PC-9 (cell line): ENCODE measurements at regions not wholly inside any gene's neighbourhood (a gene's known extent, or its start where the extent isn't known, plus 50 kb on each side); places are given as distances from the start of the nearest gene placed in this dataset.
A peak's percentile ranks its signal among the peaks of the same experiment; 100 is the strongest.

Source experiments
- BruUV-seq: library from RNA; stranded (reverse); fragments of 400-500 nt; replicated peaks from 2 replicates; lab custom pipeline; 2021; lab: Mats Ljungman, UMichigan
- CTCF ChIA-PET: fragments of 300-600 bp; sonication (Branson Sonifier 250); formaldehyde crosslinking; loops from one replicate; lab custom pipeline; 2022; ENCODE audit warnings: antibody characterized with exemption; lab: Charles Lee
- POLR2A ChIA-PET: fragments of 300-600 bp; sonication (Branson Sonifier 250); formaldehyde crosslinking; loops from one replicate; lab custom pipeline; 2022; ENCODE audit warnings: antibody characterized with exemption; ENCODE audit not compliant: unreplicated experiment; lab: Charles Lee
- DNase-seq, 2 experiments: peaks; one replicate each; pipeline versions ENCODE4 v3.0.0 to v3.0.0-alpha.2; 2015 to 2022; ENCODE audit warnings: mixed read lengths in 1 of 2
- H2AFZ ChIP-seq: fragments of 200-600 bp; sonication (generic); 2 replicates; pipeline ENCODE4 v1.8.1; 2017; ENCODE audit warnings: antibody characterized with exemption
- H3F3A ChIP-seq: fragments of 200-600 bp; sonication (generic); 2 replicates; pipeline ENCODE4 v1.8.1; 2017; ENCODE audit warnings: antibody characterized with exemption, mild to moderate bottlenecking, low read depth; ENCODE audit not compliant: insufficient read depth
- H3K27ac ChIP-seq: fragments of 200-600 bp; sonication (generic); 2 replicates; pipeline ENCODE4 v1.6.1; 2016; ENCODE audit warnings: mixed run types
- H3K27me3 ChIP-seq: fragments of 200-600 bp; sonication (generic); 2 replicates; pipeline ENCODE4 v1.6.1; 2016; ENCODE audit warnings: low read depth, mixed run types; ENCODE audit not compliant: insufficient read depth
- H3K36me3 ChIP-seq: fragments of 200-600 bp; sonication (generic); 2 replicates; pipeline ENCODE4 v1.6.1; 2016; ENCODE audit warnings: low read depth, mixed run types
- H3K4me1 ChIP-seq: fragments of 200-600 bp; sonication (generic); replicated peaks from 2 replicates; pipeline ENCODE4 v1.6.1; 2016; ENCODE audit warnings: mixed run types; ENCODE audit not compliant: insufficient read depth
- H3K4me2 ChIP-seq: fragments of 200-600 bp; sonication (generic); 2 replicates; pipeline ENCODE4 v1.6.1; 2017; ENCODE audit warnings: mixed run types
- H3K4me3 ChIP-seq: fragments of 200-600 bp; sonication (generic); 2 replicates; pipeline ENCODE4 v1.6.1; 2016; ENCODE audit warnings: mixed run types
- H3K79me2 ChIP-seq: fragments of 200-600 bp; sonication (generic); 2 replicates; pipeline ENCODE4 v1.6.1; 2017; ENCODE audit warnings: low read depth, mixed run types
- H3K9me2 ChIP-seq: fragments of 200-600 bp; sonication (generic); 2 replicates; pipeline ENCODE4 v1.8.1; 2017; ENCODE audit warnings: mild to moderate bottlenecking; ENCODE audit not compliant: insufficient read depth
- H3K9me3 ChIP-seq: fragments of 200-600 bp; sonication (generic); 2 replicates; pipeline ENCODE4 v1.8.1; 2016; ENCODE audit warnings: low read depth; ENCODE audit not compliant: insufficient read depth
- H4K20me1 ChIP-seq: fragments of 200-600 bp; sonication (generic); 2 replicates; pipeline ENCODE4 v1.8.1; 2017; ENCODE audit not compliant: insufficient read depth
- EZH2 ChIP-seq: fragments of 200-600 bp; sonication (generic); IDR thresholded peaks from 2 replicates; pipeline ENCODE4 v1.8.0; 2017; ENCODE audit warnings: antibody characterized with exemption, low read depth
- intact Hi-C: fragments of 100-400 bp; cut with micrococcal nuclease; formaldehyde crosslinking; loops from one replicate; pipeline ENCODE4 v1.10.0; 2022; ENCODE audit not compliant: unreplicated experiment
- TF ChIP-seq, protein P1 (sequence below): fragments of 200-600 bp; sonication (generic); conservative IDR thresholded peaks from 2 replicates; pipeline ENCODE4 v1.6.1; 2017; ENCODE audit warnings: mixed run types, antibody characterized with exemption, mild to moderate bottlenecking, moderate library complexity

DNA sequence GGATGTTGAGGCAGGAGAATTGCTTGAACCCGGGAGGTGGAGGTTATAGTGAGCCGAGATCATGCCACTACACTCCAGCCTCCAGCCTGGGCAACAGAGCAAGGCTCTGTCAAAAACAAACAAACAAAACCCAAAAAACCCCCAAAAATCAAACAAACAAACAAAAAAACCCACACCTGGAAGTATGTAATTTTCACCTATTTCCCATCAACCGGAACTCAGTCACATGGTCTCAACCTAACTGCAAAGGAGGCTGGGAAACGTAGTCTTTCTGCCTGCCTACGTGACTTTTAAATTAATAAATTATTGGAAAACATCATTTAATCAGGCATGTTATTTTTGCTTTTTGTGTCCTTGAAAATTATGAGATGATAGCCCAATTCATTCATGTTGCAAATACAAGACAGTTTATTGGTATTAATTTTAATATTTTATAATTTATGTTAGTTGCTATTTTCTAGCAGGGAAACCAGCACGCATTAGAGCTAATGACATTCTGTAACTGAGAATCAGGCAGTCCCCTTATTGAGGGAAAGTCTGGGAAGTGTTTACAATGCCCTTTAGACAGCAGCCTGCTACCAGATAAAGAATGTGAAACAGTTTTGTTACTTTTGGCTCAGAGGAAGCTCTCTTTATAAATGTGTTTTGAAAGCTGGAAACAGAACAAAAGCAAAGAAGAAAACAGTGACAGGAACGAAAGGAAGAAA, 110.3 kb downstream of the NXNL2 start:
- H3K4me1 ChIP-seq = no peaks in the 10 kb centered on the region
- no peaks in the 10 kb centered on the region for H3K79me2 ChIP-seq
- H3K27ac ChIP-seq = no peak overlapping the region
- ChIA-PET POLR2A (no interaction called here), CTCF (no interaction called here)
- DNase-seq = no peak
- H3K4me2 ChIP-seq = peak overlapping the region; percentile 57
- H2AFZ ChIP-seq = peak overlapping the region; percentile 79
- intact Hi-C loops = no loop called here
- H3K36me3 ChIP-seq = no peaks in the 10 kb centered on the region
- H3K4me3 ChIP-seq = peak overlapping the region; percentile 46; the same call in 1 of the 2 replicates
- no peaks in the 10 kb centered on the region for H3F3A ChIP-seq
- no TSS peak for BruUV-seq
- TF ChIP-seq, protein P1, sequence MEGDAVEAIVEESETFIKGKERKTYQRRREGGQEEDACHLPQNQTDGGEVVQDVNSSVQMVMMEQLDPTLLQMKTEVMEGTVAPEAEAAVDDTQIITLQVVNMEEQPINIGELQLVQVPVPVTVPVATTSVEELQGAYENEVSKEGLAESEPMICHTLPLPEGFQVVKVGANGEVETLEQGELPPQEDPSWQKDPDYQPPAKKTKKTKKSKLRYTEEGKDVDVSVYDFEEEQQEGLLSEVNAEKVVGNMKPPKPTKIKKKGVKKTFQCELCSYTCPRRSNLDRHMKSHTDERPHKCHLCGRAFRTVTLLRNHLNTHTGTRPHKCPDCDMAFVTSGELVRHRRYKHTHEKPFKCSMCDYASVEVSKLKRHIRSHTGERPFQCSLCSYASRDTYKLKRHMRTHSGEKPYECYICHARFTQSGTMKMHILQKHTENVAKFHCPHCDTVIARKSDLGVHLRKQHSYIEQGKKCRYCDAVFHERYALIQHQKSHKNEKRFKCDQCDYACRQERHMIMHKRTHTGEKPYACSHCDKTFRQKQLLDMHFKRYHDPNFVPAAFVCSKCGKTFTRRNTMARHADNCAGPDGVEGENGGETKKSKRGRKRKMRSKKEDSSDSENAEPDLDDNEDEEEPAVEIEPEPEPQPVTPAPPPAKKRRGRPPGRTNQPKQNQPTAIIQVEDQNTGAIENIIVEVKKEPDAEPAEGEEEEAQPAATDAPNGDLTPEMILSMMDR = no peak
- TF ChIP-seq EZH2 = no peak
- no peaks in the 10 kb centered on the region for H4K20me1 ChIP-seq
- no peaks in the 10 kb centered on the region for H3K27me3 ChIP-seq
- H3K9me3 ChIP-seq = no peaks in the 10 kb centered on the region
- no peaks in the 10 kb centered on the region for H3K9me2 ChIP-seq

DNA sequence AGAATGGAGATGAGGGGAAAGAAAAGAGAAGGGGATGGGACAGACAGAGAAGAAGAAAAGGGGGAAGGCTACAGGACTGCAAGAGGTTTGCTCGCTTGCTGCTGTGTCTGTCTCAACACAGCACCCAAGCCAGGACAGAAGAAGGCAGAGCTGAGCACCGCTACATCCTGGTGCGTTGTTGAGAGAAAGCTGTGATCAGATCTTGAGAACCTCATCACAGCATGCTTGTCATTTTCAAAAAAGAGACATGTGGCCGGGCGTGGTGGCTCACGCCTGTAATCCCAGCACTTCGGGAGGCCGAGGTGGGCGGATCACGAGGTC, 110.9 kb downstream of the NXNL2 start:
- H3K4me1 ChIP-seq = no peaks in the 10 kb centered on the region
- H3K27ac ChIP-seq = no peak overlapping the region
- H4K20me1 ChIP-seq = no peaks in the 10 kb centered on the region
- CTCF ChIA-PET = no interaction called here
- intact Hi-C loops = no loop called here
- H3K9me2 ChIP-seq = no peaks in the 10 kb centered on the region
- no peak overlapping the region for H3K4me3 ChIP-seq
- no peak overlapping the region for H3K4me2 ChIP-seq
- no TSS peak for BruUV-seq
- no peak overlapping the region for H2AFZ ChIP-seq
- H3K79me2 ChIP-seq = no peaks in the 10 kb centered on the region
- no peak for DNase-seq
- POLR2A ChIA-PET = no interaction called here
- no peak for TF ChIP-seq EZH2
- TF ChIP-seq, protein P1 = no peak
- H3F3A ChIP-seq = no peaks in the 10 kb centered on the region
- no peaks in the 10 kb centered on the region for H3K9me3 ChIP-seq
- H3K27me3 ChIP-seq = no peaks in the 10 kb centered on the region
- H3K36me3 ChIP-seq = no peaks in the 10 kb centered on the region

DNA sequence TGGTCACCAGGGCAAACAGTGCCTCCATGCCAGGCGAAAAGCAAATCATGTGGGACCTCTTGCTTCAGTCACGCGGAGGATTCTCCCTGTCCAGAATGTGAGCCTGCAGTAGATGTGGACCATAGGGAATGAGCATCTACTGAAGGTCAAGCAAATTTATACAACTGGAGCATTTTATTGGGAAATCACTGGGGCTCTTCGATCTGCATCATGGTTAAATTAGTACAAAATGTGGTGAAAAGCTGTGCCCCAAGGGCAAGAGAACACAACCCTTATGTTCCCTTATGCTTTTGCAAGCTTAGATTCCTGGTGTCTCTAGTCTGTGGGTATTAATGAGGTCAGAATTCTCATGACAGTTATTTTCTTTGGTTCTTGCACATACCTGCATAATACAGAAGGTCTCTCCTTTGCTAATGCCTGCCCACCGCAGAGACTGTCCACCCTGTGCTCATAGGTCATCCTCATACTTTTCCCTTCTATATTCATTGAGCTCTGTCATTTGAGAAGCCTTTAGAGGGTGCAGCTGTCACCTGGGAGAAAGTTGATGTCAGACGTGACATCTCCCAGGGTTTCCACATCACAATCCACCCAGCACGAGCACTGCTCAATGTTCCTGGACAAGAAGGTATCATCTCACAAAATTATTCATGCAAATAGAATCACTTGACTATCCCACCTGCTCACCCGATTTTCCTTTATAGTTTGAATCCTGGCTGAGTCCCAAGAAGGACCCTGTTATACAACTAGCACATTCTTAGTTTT, 111.7 kb downstream of the NXNL2 start:
- no peaks in the 10 kb centered on the region for H4K20me1 ChIP-seq
- H3F3A ChIP-seq = no peaks in the 10 kb centered on the region
- no peak overlapping the region for H3K27ac ChIP-seq
- no peak overlapping the region for H3K4me3 ChIP-seq
- no peak overlapping the region for H2AFZ ChIP-seq
- intact Hi-C loops = no loop called here
- H3K27me3 ChIP-seq = no peaks in the 10 kb centered on the region
- ChIA-PET POLR2A (no interaction called here), CTCF (no interaction called here)
- BruUV-seq = no TSS peak
- no peak overlapping the region for H3K4me2 ChIP-seq
- no peak for TF ChIP-seq EZH2
- TF ChIP-seq, protein P1 = no peak
- no peak for DNase-seq
- H3K79me2 ChIP-seq = no peaks in the 10 kb centered on the region
- H3K4me1 ChIP-seq = no peaks in the 10 kb centered on the region
- H3K36me3 ChIP-seq = no peaks in the 10 kb centered on the region
- H3K9me2 ChIP-seq = no peaks in the 10 kb centered on the region
- H3K9me3 ChIP-seq = no peaks in the 10 kb centered on the region
